ENCODE measurements at regions not wholly inside any gene's neighbourhood (a gene's known extent, or its start where the extent isn't known, plus 50 kb on each side); places are given as distances from the start of the nearest gene placed in this dataset.

DNA sequence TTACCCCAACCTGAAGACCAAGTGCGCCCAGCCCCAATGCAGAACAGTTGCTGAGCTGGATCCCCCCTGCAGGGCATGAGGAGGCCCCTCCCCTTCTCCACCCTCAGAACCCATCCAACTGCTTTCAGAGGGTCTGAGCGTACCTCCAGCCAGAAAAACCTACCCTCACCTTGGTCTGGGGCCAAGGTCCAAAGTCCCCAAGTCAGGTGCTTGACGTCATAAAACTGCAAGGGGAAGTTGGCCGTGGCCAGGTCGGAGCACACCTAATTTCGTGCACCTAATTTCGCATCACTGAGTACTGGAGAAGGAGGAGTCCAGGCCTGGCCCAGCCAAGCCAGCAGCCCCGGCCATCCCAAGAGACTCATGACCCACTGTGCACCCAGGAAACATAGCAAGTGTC lies 289.8 kb downstream of the CTTN start:
- Histone ChIP-seq H3K4me2 (no peak overlapping the region), H3K4me1 (ENCODE audit: insufficient read depth) (no peaks in the 10 kb centered on the region), H3K27me3 (no peaks in the 10 kb centered on the region), H4K20me1 (ENCODE audit: insufficient read depth, poor library complexity, severe bottlenecking) (no peaks in the 10 kb centered on the region), H2AFZ (no peak overlapping the region), H3K36me3 (replicated peaks; ENCODE audit: insufficient read depth, low read depth) (no peaks in the 10 kb centered on the region), H3K4me3 (no peak overlapping the region), H3K9me2 (replicated peaks; ENCODE audit: insufficient read depth) (no peaks in the 10 kb centered on the region), H3K27ac (no peak overlapping the region), H3K79me2 (no peaks in the 10 kb centered on the region), H3K9me3 (ENCODE audit: low read depth) (no peaks in the 10 kb centered on the region)
- TF ChIP-seq EZH2 (IDR thresholded peaks at IDR 0.05; ENCODE audit: borderline replicate concordance): no peak
- TF ChIP-seq, protein P1, sequence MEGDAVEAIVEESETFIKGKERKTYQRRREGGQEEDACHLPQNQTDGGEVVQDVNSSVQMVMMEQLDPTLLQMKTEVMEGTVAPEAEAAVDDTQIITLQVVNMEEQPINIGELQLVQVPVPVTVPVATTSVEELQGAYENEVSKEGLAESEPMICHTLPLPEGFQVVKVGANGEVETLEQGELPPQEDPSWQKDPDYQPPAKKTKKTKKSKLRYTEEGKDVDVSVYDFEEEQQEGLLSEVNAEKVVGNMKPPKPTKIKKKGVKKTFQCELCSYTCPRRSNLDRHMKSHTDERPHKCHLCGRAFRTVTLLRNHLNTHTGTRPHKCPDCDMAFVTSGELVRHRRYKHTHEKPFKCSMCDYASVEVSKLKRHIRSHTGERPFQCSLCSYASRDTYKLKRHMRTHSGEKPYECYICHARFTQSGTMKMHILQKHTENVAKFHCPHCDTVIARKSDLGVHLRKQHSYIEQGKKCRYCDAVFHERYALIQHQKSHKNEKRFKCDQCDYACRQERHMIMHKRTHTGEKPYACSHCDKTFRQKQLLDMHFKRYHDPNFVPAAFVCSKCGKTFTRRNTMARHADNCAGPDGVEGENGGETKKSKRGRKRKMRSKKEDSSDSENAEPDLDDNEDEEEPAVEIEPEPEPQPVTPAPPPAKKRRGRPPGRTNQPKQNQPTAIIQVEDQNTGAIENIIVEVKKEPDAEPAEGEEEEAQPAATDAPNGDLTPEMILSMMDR (IDR thresholded peaks at IDR 0.05; ENCODE audit: poor library complexity): no peak
- TF ChIP-seq EZH2phosphoT487 (IDR thresholded peaks at IDR 0.05; ENCODE audit: low read depth, severe bottlenecking, unreplicated experiment): no peak
- 80% methylated on average over 8 of the region's 8 CpGs for WGBS (ENCODE audit: low lambda C conversion rate, missing lambda C conversion rate)
- DNase-seq (ENCODE audit: low spot score): peak; percentile 17

- Histone ChIP-seq H3K9me3 (ENCODE audit: low read depth) (no peaks in the 10 kb centered on the region), H3K36me3 (replicated peaks; ENCODE audit: insufficient read depth, low read depth) (no peaks in the 10 kb centered on the region), H2AFZ (no peak overlapping the region), H4K20me1 (ENCODE audit: insufficient read depth, poor library complexity, severe bottlenecking) (no peaks in the 10 kb centered on the region), H3K4me2 (no peak overlapping the region), H3K4me1 (ENCODE audit: insufficient read depth) (no peaks in the 10 kb centered on the region), H3K79me2 (no peaks in the 10 kb centered on the region), H3K9me2 (replicated peaks; ENCODE audit: insufficient read depth) (no peaks in the 10 kb centered on the region), H3K27me3 (no peaks in the 10 kb centered on the region), H3K4me3 (no peak overlapping the region), H3K27ac (no peak overlapping the region)
- no peak for DNase-seq (ENCODE audit: low spot score)
- TF ChIP-seq EZH2phosphoT487 (IDR thresholded peaks at IDR 0.05; ENCODE audit: low read depth, severe bottlenecking, unreplicated experiment) (no peak), EZH2 (IDR thresholded peaks at IDR 0.05; ENCODE audit: borderline replicate concordance) (no peak)
- TF ChIP-seq, protein P1 (IDR thresholded peaks at IDR 0.05; ENCODE audit: poor library complexity): no peak
- 83% methylated on average over 6 of the region's 6 CpGs for WGBS (ENCODE audit: low lambda C conversion rate, missing lambda C conversion rate)
These were observed 291.4 kb downstream of the CTTN start for GRCh38 chr11:70689764-70690163.

- Histone ChIP-seq H3K27me3 (no peaks in the 10 kb centered on the region), H3K4me3 (no peak overlapping the region), H4K20me1 (ENCODE audit: insufficient read depth, poor library complexity, severe bottlenecking) (no peaks in the 10 kb centered on the region), H3K4me2 (no peak overlapping the region), H3K9me3 (ENCODE audit: low read depth) (no peaks in the 10 kb centered on the region), H3K36me3 (replicated peaks; ENCODE audit: insufficient read depth, low read depth) (no peaks in the 10 kb centered on the region), H3K27ac (no peak overlapping the region), H2AFZ (no peak overlapping the region), H3K79me2 (no peaks in the 10 kb centered on the region), H3K9me2 (replicated peaks; ENCODE audit: insufficient read depth) (no peaks in the 10 kb centered on the region), H3K4me1 (ENCODE audit: insufficient read depth) (no peaks in the 10 kb centered on the region)
- 93% methylated on average over 5 of the region's 5 CpGs for WGBS (ENCODE audit: low lambda C conversion rate, missing lambda C conversion rate)
- no peak for TF ChIP-seq EZH2 (IDR thresholded peaks at IDR 0.05; ENCODE audit: borderline replicate concordance)
- TF ChIP-seq, protein P1 (IDR thresholded peaks at IDR 0.05; ENCODE audit: poor library complexity): no peak
- TF ChIP-seq EZH2phosphoT487 (IDR thresholded peaks at IDR 0.05; ENCODE audit: low read depth, severe bottlenecking, unreplicated experiment): no peak
- no peak for DNase-seq (ENCODE audit: low spot score)
These were observed 293.8 kb downstream of the CTTN start for GRCh38 chr11:70692131-70692530.

GRCh38 chr11:70694371-70694770 lies 296.0 kb downstream of the CTTN start:
- H3K27me3 ChIP-seq: no peaks in the 10 kb centered on the region
- no peaks in the 10 kb centered on the region for H3K36me3 ChIP-seq (replicated peaks; ENCODE audit: insufficient read depth, low read depth)
- H4K20me1 ChIP-seq (ENCODE audit: insufficient read depth, poor library complexity, severe bottlenecking): no peaks in the 10 kb centered on the region
- H3K79me2 ChIP-seq: no peaks in the 10 kb centered on the region
- no peak overlapping the region for H3K4me3 ChIP-seq
- WGBS (ENCODE audit: low lambda C conversion rate, missing lambda C conversion rate): 100% methylated on average over 1 of the region's 1 CpG
- H3K4me1 ChIP-seq (ENCODE audit: insufficient read depth): no peaks in the 10 kb centered on the region
- no peak overlapping the region for H2AFZ ChIP-seq
- no peak for DNase-seq (ENCODE audit: low spot score)
- TF ChIP-seq EZH2phosphoT487 (IDR thresholded peaks at IDR 0.05; ENCODE audit: low read depth, severe bottlenecking, unreplicated experiment): no peak
- TF ChIP-seq EZH2 (IDR thresholded peaks at IDR 0.05; ENCODE audit: borderline replicate concordance): no peak
- TF ChIP-seq, protein P1 (IDR thresholded peaks at IDR 0.05; ENCODE audit: poor library complexity): no peak
- H3K9me2 ChIP-seq (replicated peaks; ENCODE audit: insufficient read depth): no peaks in the 10 kb centered on the region
- H3K9me3 ChIP-seq (ENCODE audit: low read depth): no peaks in the 10 kb centered on the region
- H3K4me2 ChIP-seq: no peak overlapping the region
- no peak overlapping the region for H3K27ac ChIP-seq
